GM18517 (cell line): ENCODE measurements at regions not wholly inside any gene's neighbourhood (a gene's known extent, or its start where the extent isn't known, plus 50 kb on each side); places are given as distances from the start of the nearest gene placed in this dataset.
"Not testable (repeated sequence)": the region's sequence is repeated elsewhere in the genome, so short reads cannot be mapped to it uniquely, and the experiment has no call there.

Experiments
- ATAC-seq: cut with Tn5 transposase; IDR thresholded peaks from one replicate; pipeline ENCODE4 v1.9.1; 2021; ENCODE audit warnings: mild to moderate bottlenecking, moderate library complexity; ENCODE audit not compliant: unreplicated experiment

GRCh38 chr22:48828688-48829087 lies 999.0 kb downstream of the BRD1 start:
- ATAC-seq, result no peak

GRCh38 chr22:48827904-48828555 lies 999.6 kb downstream of the BRD1 start:
- ATAC-seq, result no peak

- ATAC-seq, result no peak
Measured at GRCh38 chr22:48827268-48827846, 1000.3 kb downstream of the BRD1 start.

GRCh38 chr22:48826546-48826945 lies 1001.1 kb downstream of the BRD1 start:
- ATAC-seq, result no peak

- no peak for ATAC-seq
Measured at GRCh38 chr22:48825802-48826520, 1001.7 kb downstream of the BRD1 start.

- ATAC-seq, result no peak
Measured at GRCh38 chr22:48824712-48825651, 1002.7 kb downstream of the BRD1 start.

GRCh38 chr22:48823941-48824340 lies 1003.7 kb downstream of the BRD1 start:
- ATAC-seq, result no peak

- no peak for ATAC-seq
Measured at GRCh38 chr22:48822278-48823233, 1005.1 kb downstream of the BRD1 start.

GRCh38 chr22:48821727-48822126 lies 1005.9 kb downstream of the BRD1 start:
- no peak for ATAC-seq

GRCh38 chr22:48821346-48821690 lies 1006.4 kb downstream of the BRD1 start:
- ATAC-seq, result no peak

- ATAC-seq, result no peak
Measured at GRCh38 chr22:48820481-48821345, 1007.0 kb downstream of the BRD1 start.

GRCh38 chr22:48819961-48820360 lies 1007.7 kb downstream of the BRD1 start:
- ATAC-seq, result no peak

- ATAC-seq, result no peak
Measured at GRCh38 chr22:48819232-48819631, 1008.4 kb downstream of the BRD1 start.

- not testable (repeated sequence) for ATAC-seq
Measured at GRCh38 chr22:48817491-48817890, 1010.2 kb downstream of the BRD1 start.

- no peak for ATAC-seq
Measured at GRCh38 chr22:48811885-48812284, 1015.8 kb downstream of the BRD1 start.

GRCh38 chr22:48808038-48808960 lies 1019.4 kb downstream of the BRD1 start:
- no peak for ATAC-seq

GRCh38 chr22:48807155-48807554 lies 1020.5 kb downstream of the BRD1 start:
- no peak for ATAC-seq

GRCh38 chr22:48806227-48806781 lies 1021.4 kb downstream of the BRD1 start:
- ATAC-seq, result no peak
